ENCODE measurements at regions not wholly inside any gene's neighbourhood (a gene's known extent, or its start where the extent isn't known, plus 50 kb on each side); places are given as distances from the start of the nearest gene placed in this dataset.

DNA sequence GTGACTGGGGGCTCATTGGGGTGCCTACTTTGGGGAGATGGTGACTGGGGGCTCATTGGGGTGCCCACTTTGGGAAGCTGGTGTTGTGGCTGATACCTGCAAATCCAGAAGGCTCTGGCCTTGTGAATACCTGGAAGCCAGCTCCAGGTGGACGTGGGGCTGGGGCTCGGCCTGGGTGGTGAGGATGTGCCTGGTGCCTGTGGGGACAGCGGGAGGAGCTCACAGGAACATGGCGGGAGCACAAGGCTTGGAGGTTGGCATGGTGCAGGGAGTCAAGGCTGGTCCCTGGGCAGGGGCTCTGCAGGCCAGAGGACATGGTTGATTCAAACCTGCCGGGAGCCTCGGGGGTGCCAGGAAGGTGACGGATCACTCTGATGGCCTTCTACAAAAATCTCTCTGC lies 1165.7 kb downstream of the BRD1 start:
- 65 to 93% (median 90%) methylated on average over 7 of the region's 7 CpGs for WGBS, 3 donors
- no peak overlapping the region for H3K27ac ChIP-seq (ENCODE audit: low read depth, low read length)

GRCh38 chr22:48660790-48661740 lies 1166.6 kb downstream of the BRD1 start:
- H3K27ac ChIP-seq (ENCODE audit: low read depth, low read length): no peak overlapping the region
- 59 to 80% (median 76%) methylated on average over 32 to 33 of the region's 33 CpGs for WGBS, 3 donors

DNA sequence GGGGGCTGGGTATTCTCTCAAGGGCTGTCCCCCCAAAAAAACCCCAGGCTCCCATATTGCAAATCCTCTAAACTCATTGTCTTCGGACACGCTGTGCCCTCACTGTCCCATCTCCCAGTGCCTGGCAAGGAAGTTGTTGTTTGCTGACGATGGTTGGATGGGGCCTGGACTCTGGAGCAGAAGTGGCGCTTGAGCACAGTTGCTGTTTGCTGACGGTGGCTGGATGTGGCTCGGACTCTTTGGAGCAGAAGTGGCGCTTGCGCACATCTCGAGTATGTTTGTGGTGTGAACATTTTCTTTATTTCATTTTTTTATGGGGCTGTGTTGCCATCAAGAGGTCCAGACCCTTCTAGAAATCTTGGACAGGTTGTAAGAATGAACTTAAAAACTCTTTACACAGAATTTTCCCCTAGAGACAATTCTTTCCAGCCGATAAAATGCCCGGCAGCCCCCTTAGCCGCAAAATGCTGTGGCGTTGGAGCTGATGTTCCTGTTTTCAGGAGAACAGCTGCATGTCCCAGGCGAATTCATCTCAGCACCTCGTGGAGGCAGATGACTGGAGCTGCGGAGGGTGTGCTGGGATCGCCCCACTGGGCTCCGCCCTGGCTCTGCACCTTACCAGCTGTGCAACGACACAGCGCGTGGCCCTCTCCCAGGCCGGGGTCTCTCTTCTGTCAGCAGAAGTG lies 1167.4 kb downstream of the BRD1 start:
- H3K27ac ChIP-seq (ENCODE audit: low read depth, low read length): no peak overlapping the region
- whole genome bisulfite sequencing, 3 donors: 73 to 81% (median 77%) methylated on average over 22 of the region's 22 CpGs

DNA sequence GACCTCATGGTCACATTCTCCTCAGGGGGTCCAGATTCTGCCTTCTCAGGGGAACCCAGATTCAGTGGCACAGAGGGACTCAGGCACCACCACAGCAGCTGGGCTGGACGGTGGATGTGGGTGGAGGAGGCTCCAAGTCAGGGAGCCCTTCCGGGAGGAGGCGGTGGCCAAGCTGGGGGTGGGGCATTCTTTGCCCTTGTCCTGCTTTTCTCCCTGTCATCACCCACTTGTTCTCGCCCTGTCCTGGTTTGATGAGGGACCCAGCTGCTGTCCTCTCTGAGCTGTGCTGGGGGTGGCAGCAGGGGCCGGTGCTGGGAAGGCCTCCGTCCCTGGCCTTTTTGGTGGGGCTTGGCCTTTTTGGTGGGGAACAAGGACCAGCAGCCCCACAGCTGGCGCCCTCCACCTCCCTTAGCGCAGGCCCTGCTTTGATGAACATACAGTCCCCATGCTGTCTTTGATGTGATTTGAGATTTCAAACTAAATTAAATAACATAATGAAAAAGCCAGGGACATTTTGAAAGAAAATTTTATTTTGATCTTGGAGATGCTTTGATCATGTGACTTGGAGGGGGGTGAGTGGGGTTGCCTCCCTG lies 1168.2 kb downstream of the BRD1 start:
- H3K27ac ChIP-seq (ENCODE audit: low read depth, low read length): no peak overlapping the region
- WGBS, 3 donors: 67 to 82% (median 80%) methylated on average over 8 of the region's 8 CpGs

GRCh38 chr22:48658871-48659270 lies 1168.8 kb downstream of the BRD1 start:
- no peak overlapping the region for H3K27ac ChIP-seq (ENCODE audit: low read depth, low read length)
- 83 to 92% (median 91%) methylated on average over 17 to 18 of the region's 18 CpGs for WGBS, 3 donors

DNA sequence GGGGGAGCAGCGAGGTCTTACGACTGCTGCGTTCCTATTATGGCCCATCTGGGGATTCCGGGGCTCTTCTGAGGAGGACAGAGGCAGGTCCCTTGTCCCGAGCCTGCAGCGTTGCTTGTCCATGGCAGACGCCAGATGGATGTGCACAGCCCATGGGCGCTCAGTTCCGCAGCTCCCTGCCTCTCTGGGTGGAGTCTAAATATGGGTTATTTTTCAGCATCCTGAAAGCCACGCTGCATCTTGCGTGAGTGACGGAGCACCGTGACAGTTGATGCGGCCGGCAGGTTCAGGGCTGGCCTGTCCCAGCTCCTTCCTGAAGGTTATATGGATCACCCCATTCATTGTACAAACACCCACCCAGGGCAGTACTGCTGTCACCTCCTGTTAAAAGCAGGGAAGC lies 1169.4 kb downstream of the BRD1 start:
- WGBS, 3 donors: 84 to 91% (median 87%) methylated on average over 15 of the region's 15 CpGs

GRCh38 chr22:48654492-48654891 lies 1173.2 kb downstream of the BRD1 start:
- WGBS, 3 donors: 45 to 59% (median 50%) methylated on average over 9 of the region's 9 CpGs
- no peak overlapping the region for H3K27ac ChIP-seq (ENCODE audit: low read depth, low read length)

More for the DNA sequence above, 1169.4 kb downstream of the BRD1 start:
- H3K27ac ChIP-seq (ENCODE audit: low read depth, low read length): no peak overlapping the region

DNA sequence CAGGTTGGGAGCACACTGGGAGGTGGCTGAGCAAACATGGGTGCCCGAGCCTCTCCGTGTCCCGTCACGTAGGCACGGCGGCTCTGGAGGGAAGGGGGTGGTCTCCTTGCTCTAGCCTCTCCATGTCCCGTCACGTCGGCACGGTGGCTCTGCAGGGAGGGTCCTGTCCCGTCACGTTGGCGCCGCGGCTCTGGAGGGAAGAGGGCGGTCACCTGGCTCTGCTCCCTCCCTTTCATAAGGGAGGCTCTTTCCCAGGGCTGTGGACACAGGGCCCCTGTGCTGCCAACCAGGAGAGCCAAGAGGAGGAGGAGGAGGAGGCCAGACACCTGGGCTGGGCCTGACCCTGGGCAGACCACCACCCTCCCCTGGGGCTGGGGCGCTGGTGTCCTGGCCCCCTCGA lies 1173.7 kb downstream of the BRD1 start:
- no peak overlapping the region for H3K27ac ChIP-seq (ENCODE audit: low read depth, low read length)
- WGBS, 3 donors: 83 to 85% (median 85%) methylated on average over 18 of the region's 18 CpGs

GRCh38 chr22:48653306-48653705 lies 1174.4 kb downstream of the BRD1 start:
- 60 to 79% (median 69%) methylated on average over 8 of the region's 8 CpGs for WGBS, 3 donors
- no peak overlapping the region for H3K27ac ChIP-seq (ENCODE audit: low read depth, low read length)

DNA sequence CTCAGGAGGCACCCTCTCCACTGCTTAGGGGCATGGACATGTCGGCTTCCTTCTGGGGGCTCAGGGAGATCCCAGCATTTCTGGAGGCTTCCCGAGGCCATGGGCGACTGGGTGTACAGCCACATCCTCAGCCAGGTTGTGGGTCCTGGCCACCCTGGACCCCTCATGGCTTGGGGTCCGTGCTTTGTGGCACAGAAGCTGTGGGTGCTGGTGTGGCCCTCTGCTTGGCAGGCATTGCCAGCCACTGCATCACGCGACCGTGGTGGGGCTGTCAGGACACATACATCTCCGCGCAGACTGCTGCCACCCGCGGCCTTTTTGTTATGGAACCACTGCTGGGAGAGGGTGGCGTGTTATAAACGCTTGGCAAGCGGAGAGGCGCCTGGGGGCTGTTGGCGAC lies 1174.9 kb downstream of the BRD1 start:
- WGBS, 3 donors: 83 to 89% (median 86%) methylated on average over 16 of the region's 16 CpGs
- H3K27ac ChIP-seq (ENCODE audit: low read depth, low read length): no peak overlapping the region

- no peak overlapping the region for H3K27ac ChIP-seq (ENCODE audit: low read depth, low read length)
- 84 to 92% (median 92%) methylated on average over 19 of the region's 19 CpGs for WGBS, 3 donors
These were observed 1175.6 kb downstream of the BRD1 start for GRCh38 chr22:48651981-48652538.

DNA sequence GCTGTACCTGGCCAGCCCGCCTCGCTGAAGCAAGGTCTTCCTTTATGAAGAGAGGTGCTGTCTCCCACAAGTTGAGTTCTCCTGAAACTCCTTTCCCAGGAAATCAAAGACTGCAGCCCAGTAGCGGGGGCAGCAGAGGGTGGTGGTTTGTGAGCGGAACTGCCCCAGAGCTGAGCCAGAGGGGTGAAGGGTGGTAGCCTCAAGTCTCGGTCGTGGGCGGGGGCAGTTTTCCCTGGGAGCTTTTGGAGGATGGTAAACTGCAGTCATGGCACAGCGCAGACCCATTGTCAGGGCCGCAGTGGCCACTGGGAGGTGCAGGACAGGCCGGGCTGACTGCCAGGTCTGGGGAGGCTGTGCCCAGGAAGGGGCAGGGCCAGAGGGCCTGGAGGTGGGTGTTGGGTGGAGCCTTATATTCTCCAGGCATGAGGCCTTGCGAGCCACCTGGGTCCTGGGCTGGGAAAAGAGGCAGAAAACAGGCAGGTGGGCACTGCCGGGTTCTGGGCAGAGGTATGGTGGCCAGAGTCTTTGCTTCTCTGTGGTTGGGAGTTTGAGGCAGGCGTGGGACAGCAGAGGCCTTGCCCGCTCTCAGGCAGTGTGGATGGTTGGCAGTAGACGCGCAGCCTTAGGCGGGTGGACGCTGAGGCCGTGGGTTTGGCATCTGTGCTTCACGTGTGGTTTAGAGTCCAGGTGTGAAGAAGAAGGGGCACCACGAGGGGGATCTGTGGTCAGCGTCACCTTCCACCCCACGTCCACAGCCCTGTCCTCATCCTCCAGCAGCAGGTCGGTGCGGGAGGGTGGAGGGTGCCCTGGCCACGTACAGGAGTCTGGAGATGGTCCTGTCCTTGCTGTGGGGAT lies 1176.4 kb downstream of the BRD1 start:
- WGBS, 3 donors: 75 to 87% (median 86%) methylated on average over 21 to 26 of the region's 26 CpGs
- no peak overlapping the region for H3K27ac ChIP-seq (ENCODE audit: low read depth, low read length)

DNA sequence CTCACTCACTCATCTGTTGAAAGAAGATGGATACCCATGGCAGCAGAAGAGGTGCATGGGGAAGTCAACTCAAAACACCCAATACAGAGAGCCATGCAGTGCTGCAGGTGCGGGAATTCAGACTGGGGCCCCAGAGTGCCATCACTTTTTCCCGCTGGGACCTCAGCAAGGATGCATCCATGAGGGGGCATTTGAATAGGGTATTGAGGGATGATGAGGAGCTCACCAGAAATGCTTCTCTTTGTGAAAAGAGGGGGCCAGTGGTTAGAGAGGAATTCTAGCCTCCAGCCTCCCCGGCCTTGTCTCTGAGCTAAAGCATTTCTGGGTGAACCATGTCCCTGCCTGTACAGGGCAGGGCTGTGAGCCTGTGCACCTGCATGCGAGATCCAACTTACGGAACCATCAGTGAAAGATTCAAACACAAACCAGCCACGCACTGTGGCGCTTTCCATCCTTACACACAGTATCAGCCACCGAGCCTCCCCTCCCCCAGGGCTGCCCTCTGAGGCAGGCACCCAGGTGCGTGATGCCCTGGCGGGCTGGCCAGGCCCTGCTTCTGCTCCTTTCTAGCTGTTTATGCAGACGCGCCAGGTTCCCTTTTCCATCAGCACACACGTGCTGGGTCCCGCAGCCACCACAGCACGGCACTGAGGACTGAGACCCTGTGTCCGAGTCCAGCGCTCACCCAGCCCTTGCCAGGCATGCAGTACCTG lies 1177.2 kb downstream of the BRD1 start:
- WGBS, 3 donors: 84 to 94% (median 92%) methylated on average over 17 of the region's 17 CpGs
- no peak overlapping the region for H3K27ac ChIP-seq (ENCODE audit: low read depth, low read length)

DNA sequence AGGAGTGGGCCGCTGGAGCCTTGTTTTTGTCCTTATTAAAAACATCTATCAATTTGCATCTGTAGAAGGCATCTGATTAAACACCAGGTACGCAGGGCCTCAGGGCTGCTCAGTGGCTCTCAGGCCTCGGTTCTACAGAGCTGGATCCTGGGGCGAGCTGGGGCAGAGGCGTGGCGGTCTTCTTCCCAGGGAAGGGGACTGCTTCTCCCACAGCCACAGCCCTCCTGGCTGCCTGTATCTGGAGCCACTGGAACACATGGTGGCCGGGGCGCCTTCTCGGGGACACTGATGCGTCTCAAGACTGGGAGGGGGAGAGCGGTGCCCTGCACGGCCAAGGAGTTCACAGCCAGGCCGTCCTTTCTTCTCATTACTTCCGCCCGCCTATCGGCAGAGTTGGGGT lies 1178.2 kb downstream of the BRD1 start:
- 82 to 91% (median 85%) methylated on average over 16 of the region's 16 CpGs for WGBS, 3 donors

DNA sequence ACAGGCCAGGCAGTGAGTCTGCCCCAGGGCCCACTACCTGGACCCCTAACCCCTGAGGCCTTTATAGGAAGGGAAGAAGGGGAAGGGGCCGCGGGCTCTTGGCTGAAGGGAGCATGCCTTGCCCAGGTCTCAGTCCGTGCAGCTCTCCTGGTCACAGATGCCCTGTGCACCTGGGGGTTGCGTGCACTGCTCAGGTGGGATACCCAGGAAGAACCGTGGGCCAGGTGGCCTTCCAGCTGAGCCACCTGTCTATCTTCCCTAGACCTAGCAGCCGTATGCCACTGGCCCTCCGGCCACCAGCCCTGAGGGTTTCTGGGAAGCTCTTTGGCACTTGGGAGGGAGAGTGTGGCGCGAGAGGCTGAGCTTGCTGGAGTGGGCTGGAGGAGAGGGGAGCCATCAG lies 1178.6 kb downstream of the BRD1 start:
- 78 to 92% (median 91%) methylated on average over 6 to 9 of the region's 9 CpGs for WGBS, 3 donors
- no peak overlapping the region for H3K27ac ChIP-seq (ENCODE audit: low read depth, low read length)

More for the DNA sequence above, 1178.2 kb downstream of the BRD1 start:
- H3K27ac ChIP-seq (ENCODE audit: low read depth, low read length): no peak overlapping the region

- H3K27ac ChIP-seq (ENCODE audit: low read depth, low read length): no peak overlapping the region
- WGBS, 3 donors: 81 to 93% (median 90%) methylated on average over 23 to 25 of the region's 25 CpGs
These were observed 1179.8 kb downstream of the BRD1 start for GRCh38 chr22:48647606-48648515.
